ENCODE measurements at regions not wholly inside any gene's neighbourhood (a gene's known extent, or its start where the extent isn't known, plus 50 kb on each side); places are given as distances from the start of the nearest gene placed in this dataset.

DNA sequence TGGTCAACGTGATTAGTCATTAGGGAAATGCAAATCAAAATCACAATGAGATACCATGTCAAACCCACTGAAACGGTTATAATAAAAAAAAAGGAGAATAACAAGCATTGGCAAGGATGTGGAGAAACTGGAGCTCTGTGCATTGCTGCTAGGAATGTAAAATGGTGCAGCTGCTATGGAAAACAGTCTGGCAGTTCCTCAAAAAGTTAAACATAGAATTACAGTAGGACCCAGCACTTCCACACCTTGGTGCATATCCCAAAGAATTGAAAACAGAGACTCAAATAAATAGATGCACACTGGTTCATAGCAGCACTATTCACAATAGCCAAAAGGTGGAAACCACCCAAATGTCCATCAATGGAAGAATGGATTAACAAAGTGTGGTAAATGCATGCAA is 201.5 kb upstream of the TUT7 start:
- no peak overlapping the region for H3K27ac ChIP-seq (ENCODE audit: low read length)
- H4K20me1 ChIP-seq (ENCODE audit: insufficient read depth): no peaks in the 10 kb centered on the region
- H3K9me3 ChIP-seq (ENCODE audit: low read length): no peaks in the 10 kb centered on the region
- no peaks in the 10 kb centered on the region for H3K36me3 ChIP-seq (ENCODE audit: insufficient read depth, low read length)
- H3K4me2 ChIP-seq (ENCODE audit: low read length): no peak overlapping the region
- H3K4me3 ChIP-seq (ENCODE audit: low read length): no peak overlapping the region
- no peak overlapping the region for H2AFZ ChIP-seq (ENCODE audit: low read depth, low read length)
- no peak overlapping the region for H3K9ac ChIP-seq (ENCODE audit: low read length)
- H3F3A ChIP-seq (ENCODE audit: insufficient read depth, low read length, poor library complexity, severe bottlenecking): no peaks in the 10 kb centered on the region
- no peak for TF ChIP-seq TAF1 (IDR thresholded peaks at IDR 0.05; ENCODE audit: low read depth)
- TF ChIP-seq, protein P1, sequence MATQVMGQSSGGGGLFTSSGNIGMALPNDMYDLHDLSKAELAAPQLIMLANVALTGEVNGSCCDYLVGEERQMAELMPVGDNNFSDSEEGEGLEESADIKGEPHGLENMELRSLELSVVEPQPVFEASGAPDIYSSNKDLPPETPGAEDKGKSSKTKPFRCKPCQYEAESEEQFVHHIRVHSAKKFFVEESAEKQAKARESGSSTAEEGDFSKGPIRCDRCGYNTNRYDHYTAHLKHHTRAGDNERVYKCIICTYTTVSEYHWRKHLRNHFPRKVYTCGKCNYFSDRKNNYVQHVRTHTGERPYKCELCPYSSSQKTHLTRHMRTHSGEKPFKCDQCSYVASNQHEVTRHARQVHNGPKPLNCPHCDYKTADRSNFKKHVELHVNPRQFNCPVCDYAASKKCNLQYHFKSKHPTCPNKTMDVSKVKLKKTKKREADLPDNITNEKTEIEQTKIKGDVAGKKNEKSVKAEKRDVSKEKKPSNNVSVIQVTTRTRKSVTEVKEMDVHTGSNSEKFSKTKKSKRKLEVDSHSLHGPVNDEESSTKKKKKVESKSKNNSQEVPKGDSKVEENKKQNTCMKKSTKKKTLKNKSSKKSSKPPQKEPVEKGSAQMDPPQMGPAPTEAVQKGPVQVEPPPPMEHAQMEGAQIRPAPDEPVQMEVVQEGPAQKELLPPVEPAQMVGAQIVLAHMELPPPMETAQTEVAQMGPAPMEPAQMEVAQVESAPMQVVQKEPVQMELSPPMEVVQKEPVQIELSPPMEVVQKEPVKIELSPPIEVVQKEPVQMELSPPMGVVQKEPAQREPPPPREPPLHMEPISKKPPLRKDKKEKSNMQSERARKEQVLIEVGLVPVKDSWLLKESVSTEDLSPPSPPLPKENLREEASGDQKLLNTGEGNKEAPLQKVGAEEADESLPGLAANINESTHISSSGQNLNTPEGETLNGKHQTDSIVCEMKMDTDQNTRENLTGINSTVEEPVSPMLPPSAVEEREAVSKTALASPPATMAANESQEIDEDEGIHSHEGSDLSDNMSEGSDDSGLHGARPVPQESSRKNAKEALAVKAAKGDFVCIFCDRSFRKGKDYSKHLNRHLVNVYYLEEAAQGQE (IDR thresholded peaks at IDR 0.05; ENCODE audit: borderline replicate concordance): no peak
- no peak for TF ChIP-seq RAD21 (conservative IDR thresholded peaks at IDR 0.05)
- TF ChIP-seq, protein P2, sequence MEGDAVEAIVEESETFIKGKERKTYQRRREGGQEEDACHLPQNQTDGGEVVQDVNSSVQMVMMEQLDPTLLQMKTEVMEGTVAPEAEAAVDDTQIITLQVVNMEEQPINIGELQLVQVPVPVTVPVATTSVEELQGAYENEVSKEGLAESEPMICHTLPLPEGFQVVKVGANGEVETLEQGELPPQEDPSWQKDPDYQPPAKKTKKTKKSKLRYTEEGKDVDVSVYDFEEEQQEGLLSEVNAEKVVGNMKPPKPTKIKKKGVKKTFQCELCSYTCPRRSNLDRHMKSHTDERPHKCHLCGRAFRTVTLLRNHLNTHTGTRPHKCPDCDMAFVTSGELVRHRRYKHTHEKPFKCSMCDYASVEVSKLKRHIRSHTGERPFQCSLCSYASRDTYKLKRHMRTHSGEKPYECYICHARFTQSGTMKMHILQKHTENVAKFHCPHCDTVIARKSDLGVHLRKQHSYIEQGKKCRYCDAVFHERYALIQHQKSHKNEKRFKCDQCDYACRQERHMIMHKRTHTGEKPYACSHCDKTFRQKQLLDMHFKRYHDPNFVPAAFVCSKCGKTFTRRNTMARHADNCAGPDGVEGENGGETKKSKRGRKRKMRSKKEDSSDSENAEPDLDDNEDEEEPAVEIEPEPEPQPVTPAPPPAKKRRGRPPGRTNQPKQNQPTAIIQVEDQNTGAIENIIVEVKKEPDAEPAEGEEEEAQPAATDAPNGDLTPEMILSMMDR (IDR thresholded peaks at IDR 0.05; ENCODE audit: poor library complexity, severe bottlenecking): no peak
- TF ChIP-seq POLR2AphosphoS5 (IDR thresholded peaks at IDR 0.05): no peak
- no peak for TF ChIP-seq SMC3 (conservative IDR thresholded peaks at IDR 0.05; ENCODE audit: poor library complexity)
- no peak for TF ChIP-seq MXI1 (conservative IDR thresholded peaks at IDR 0.05; ENCODE audit: poor library complexity, severe bottlenecking)
- no peaks in the 10 kb centered on the region for H3K9me2 ChIP-seq (ENCODE audit: insufficient read depth, low read length)
- no peaks in the 10 kb centered on the region for H3K79me2 ChIP-seq (replicated peaks; ENCODE audit: insufficient read depth, low read length)
- H3K27me3 ChIP-seq (ENCODE audit: insufficient read depth, low read depth, low read length): no peaks in the 10 kb centered on the region

DNA sequence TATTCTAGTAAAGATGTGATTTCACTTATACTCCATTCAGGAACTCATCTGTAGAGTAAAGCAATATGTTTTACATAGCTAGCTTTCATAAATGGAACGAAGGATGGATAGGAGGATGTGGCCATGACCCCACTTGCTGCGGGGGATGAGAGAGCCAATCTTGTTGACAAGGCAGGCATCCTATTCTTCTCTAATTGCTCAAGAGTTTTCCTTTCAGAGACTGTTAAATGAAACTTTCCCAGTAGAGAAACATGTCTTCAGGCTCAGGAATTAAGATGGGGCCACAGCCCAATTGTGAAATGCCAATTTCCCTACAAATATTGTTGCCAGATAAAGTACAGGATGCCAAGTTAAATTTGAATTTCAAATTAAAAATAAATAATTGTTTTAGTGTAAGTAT is 196.2 kb upstream of the TUT7 start:
- Histone ChIP-seq H3K27ac (ENCODE audit: low read length) (no peak overlapping the region), H3K9me3 (ENCODE audit: low read length) (no peaks in the 10 kb centered on the region), H3K4me3 (ENCODE audit: low read length) (no peak overlapping the region), H3K27me3 (ENCODE audit: insufficient read depth, low read depth, low read length) (no peaks in the 10 kb centered on the region), H3F3A (ENCODE audit: insufficient read depth, low read length, poor library complexity, severe bottlenecking) (no peaks in the 10 kb centered on the region), H3K36me3 (ENCODE audit: insufficient read depth, low read length) (no peaks in the 10 kb centered on the region), H2AFZ (ENCODE audit: low read depth, low read length) (no peak overlapping the region), H3K9me2 (ENCODE audit: insufficient read depth, low read length) (no peaks in the 10 kb centered on the region), H3K4me2 (ENCODE audit: low read length) (no peak overlapping the region), H3K9ac (ENCODE audit: low read length) (no peak overlapping the region), H4K20me1 (ENCODE audit: insufficient read depth) (no peaks in the 10 kb centered on the region), H3K79me2 (replicated peaks; ENCODE audit: insufficient read depth, low read length) (no peaks in the 10 kb centered on the region)
- TF ChIP-seq MXI1 (conservative IDR thresholded peaks at IDR 0.05; ENCODE audit: poor library complexity, severe bottlenecking): no peak
- no peak for TF ChIP-seq EP300 (conservative IDR thresholded peaks at IDR 0.05; ENCODE audit: poor library complexity, severe bottlenecking)
- TF ChIP-seq, protein P2 (IDR thresholded peaks at IDR 0.05; ENCODE audit: poor library complexity, severe bottlenecking): no peak
- TF ChIP-seq, protein P1 (IDR thresholded peaks at IDR 0.05; ENCODE audit: borderline replicate concordance): no peak
- TF ChIP-seq RAD21 (conservative IDR thresholded peaks at IDR 0.05): no peak
- TF ChIP-seq SMC3 (conservative IDR thresholded peaks at IDR 0.05; ENCODE audit: poor library complexity): no peak
- no peak for TF ChIP-seq POLR2AphosphoS5 (IDR thresholded peaks at IDR 0.05)
- TF ChIP-seq EZH2 (IDR thresholded peaks at IDR 0.05; ENCODE audit: borderline replicate concordance, insufficient read depth, low read length, poor library complexity, severe bottlenecking): no peak
- TF ChIP-seq TAF1 (IDR thresholded peaks at IDR 0.05; ENCODE audit: low read depth): no peak

Data from neural cell (in vitro differentiated cells).